AG04449 (cell line): ENCODE measurements at regions not wholly inside any gene's neighbourhood (a gene's known extent, or its start where the extent isn't known, plus 50 kb on each side); places are given as distances from the start of the nearest gene placed in this dataset.

Source experiments
- CTCF ChIA-PET: fragments of 350-600 bp; formaldehyde crosslinking; extraction: SDS; loops from one replicate; lab custom pipeline; 2021; ENCODE audit warnings: antibody characterized with exemption; lab: Yijun Ruan, JAX
- POLR2A ChIA-PET: fragments of 400-600, 350-600 bp; formaldehyde crosslinking; extraction: SDS; loops from one replicate; lab custom pipeline; 2020; ENCODE audit warnings: antibody characterized with exemption, inconsistent platforms; lab: Yijun Ruan, JAX
- DNase-seq: peaks from one replicate; pipeline ENCODE4 v3.0.0-alpha.2; 2010; ENCODE audit warnings: low read depth, low spot score
- H3K4me3 ChIP-seq: 2 replicates; pipeline ENCODE4 v1.5.1; 2011; ENCODE audit warnings: low read depth, mild to moderate bottlenecking, control low read depth, low read length
- CTCF ChIP-seq: IDR thresholded peaks from one replicate; pipeline ENCODE4 v1.5.1; 2011; ENCODE audit warnings: mild to moderate bottlenecking, moderate library complexity, low read length, control low read depth, inconsistent platforms; ENCODE audit not compliant: insufficient read depth; ENCODE audit errors: missing control alignments

GRCh38 chr3:8152821-8153418 lies 348.7 kb upstream of the LMCD1 start:
- POLR2A ChIA-PET, result no interaction called here
- H3K4me3 ChIP-seq, result no peak overlapping the region
- DNase-seq, result no peak
- no peak for TF ChIP-seq CTCF
- CTCF ChIA-PET, result no interaction called here

- no peak for TF ChIP-seq CTCF
- CTCF ChIA-PET, result no interaction called here
- H3K4me3 ChIP-seq, result no peak overlapping the region
- POLR2A ChIA-PET, result no interaction called here
- no peak for DNase-seq
These were observed 347.8 kb upstream of the LMCD1 start for GRCh38 chr3:8153800-8154199.

GRCh38 chr3:8154617-8155016 lies 347.0 kb upstream of the LMCD1 start:
- no peak overlapping the region for H3K4me3 ChIP-seq
- ChIA-PET POLR2A (no interaction called here), CTCF (no interaction called here)
- TF ChIP-seq CTCF, result no peak
- DNase-seq, result no peak

DNA sequence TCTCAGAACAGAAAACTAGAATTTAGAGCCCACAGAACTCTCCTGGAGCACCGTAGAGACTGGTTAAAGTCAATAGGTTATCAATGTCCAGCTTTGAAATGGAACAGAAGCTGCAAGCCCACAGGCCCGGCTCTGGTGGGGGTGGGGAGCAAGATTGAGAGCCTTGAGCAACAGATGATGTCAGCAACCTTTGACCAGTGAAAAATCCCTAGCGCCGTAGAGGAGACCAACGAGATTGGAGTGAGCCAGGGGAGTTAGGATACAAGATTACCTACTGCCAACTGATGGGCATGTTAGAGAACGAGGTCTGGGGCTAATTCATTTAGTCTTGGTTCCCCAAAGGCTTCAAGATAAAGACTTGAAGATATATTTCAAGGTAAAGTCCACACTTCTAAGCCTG lies 345.5 kb upstream of the LMCD1 start:
- H3K4me3 ChIP-seq, result no peak overlapping the region
- no peak for DNase-seq
- TF ChIP-seq CTCF, result no peak
- POLR2A ChIA-PET, result no interaction called here
- CTCF ChIA-PET, result no interaction called here

DNA sequence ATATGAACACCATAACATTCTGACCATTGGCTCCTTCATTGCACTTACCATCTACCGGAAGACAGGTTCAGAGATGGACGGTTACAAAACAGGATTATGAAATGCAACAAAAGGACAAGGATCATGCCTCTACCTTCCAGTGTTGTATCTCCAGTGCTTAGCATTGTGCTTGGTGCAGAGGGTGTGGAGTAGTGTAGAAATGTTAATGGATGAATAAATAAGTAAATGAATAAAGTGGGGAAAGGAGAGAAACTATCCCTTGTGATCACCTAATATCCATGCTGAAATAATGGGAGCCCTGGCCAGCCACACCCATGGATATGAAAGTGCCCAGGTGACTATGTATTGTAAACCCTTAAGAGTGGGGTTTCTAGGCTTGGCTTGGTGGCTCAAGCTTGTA lies 344.8 kb upstream of the LMCD1 start:
- CTCF ChIA-PET, result no interaction called here
- TF ChIP-seq CTCF, result no peak
- DNase-seq, result no peak
- POLR2A ChIA-PET, result no interaction called here
- no peak overlapping the region for H3K4me3 ChIP-seq

GRCh38 chr3:8157640-8158039 lies 344.0 kb upstream of the LMCD1 start:
- TF ChIP-seq CTCF, result no peak
- DNase-seq, result no peak
- CTCF ChIA-PET, result no interaction called here

More at GRCh38 chr3:8157640-8158039, 344.0 kb upstream of the LMCD1 start:
- POLR2A ChIA-PET, result no interaction called here
- no peak overlapping the region for H3K4me3 ChIP-seq
